ENCODE measurements at regions not wholly inside any gene's neighbourhood (a gene's known extent, or its start where the extent isn't known, plus 50 kb on each side); places are given as distances from the start of the nearest gene placed in this dataset.

GRCh38 chrX:65873385-65873784 lies 166.5 kb downstream of the VSIG4 start:
- BruUV-seq (replicated peaks): no TSS peak
- dilution Hi-C loops (cut with MboI; ENCODE audit: extremely low pct_ligation_motif_present, low sequenced_read_pairs) (no loop called here), intact Hi-C loops (cut with micrococcal nuclease) (no loop called here)
- CTCF ChIA-PET: no interaction called here
- Histone ChIP-seq H2AFZ (ENCODE audit: low read depth, low read length) (no peak overlapping the region), H3K4me1 (ENCODE audit: control insufficient read depth, extremely low read depth, insufficient read depth, low read length) (no peaks in the 10 kb centered on the region), H3K79me2 (ENCODE audit: control insufficient read depth, insufficient read depth, low read length) (no peaks in the 10 kb centered on the region), H3K4me3 (replicated peaks in 1 of 3; ENCODE audit: insufficient read depth in 1 of 3, low read depth in 1 of 3, low read length in 3 of 3) (no peak overlapping the region), H3K36me3 (ENCODE audit: control insufficient read depth in 2 of 2, extremely low read depth in 1 of 2, insufficient read depth in 2 of 2, low read length in 2 of 2) (no peaks in the 10 kb centered on the region), H3K9ac (replicated peaks; ENCODE audit: extremely low read depth, insufficient read depth, low read length) (no peak overlapping the region), H3K27ac (ENCODE audit: insufficient read depth, low read depth, low read length) (no peak overlapping the region), H3K9me1 (replicated peaks; ENCODE audit: control insufficient read depth, extremely low read depth, insufficient read depth, low read length) (no peaks in the 10 kb centered on the region), H3K27me3 (ENCODE audit: control insufficient read depth in 2 of 2, insufficient read depth in 2 of 2, low read length in 2 of 2) (no peaks in the 10 kb centered on the region), H4K20me1 (replicated peaks; ENCODE audit: control insufficient read depth, extremely low read depth, insufficient read depth, low read length) (no peaks in the 10 kb centered on the region), H3K4me2 (ENCODE audit: insufficient read depth, low read length) (no peak overlapping the region), H3K9me3 (replicated peaks; ENCODE audit: control insufficient read depth, insufficient read depth, low read length) (no peaks in the 10 kb centered on the region)
- FAIRE-seq (no peak), DNase-seq (ENCODE audit: low read depth, low spot score) (no peak)
- no peak for TF ChIP-seq MAX (IDR thresholded peaks at IDR 0.05; ENCODE audit: insufficient read depth, insufficient read length)
- no peak for TF ChIP-seq EZH2 (IDR thresholded peaks at IDR 0.05; ENCODE audit: borderline replicate concordance, low read depth, low read length, severe bottlenecking)
- TF ChIP-seq GATA2 (IDR thresholded peaks at IDR 0.05; ENCODE audit: insufficient read depth, insufficient read length, low read depth, low read length): no peak
- TF ChIP-seq CTCF (IDR thresholded peaks at IDR 0.05; ENCODE audit: extremely low read depth in 1 of 2, insufficient read depth in 1 of 2, low read depth in 1 of 2, low read length in 2 of 2): no peak
- no peak for TF ChIP-seq POLR2AphosphoS5 (IDR thresholded peaks at IDR 0.05; ENCODE audit: insufficient read depth, low read depth, low read length)
- no peak for TF ChIP-seq MYC (IDR thresholded peaks at IDR 0.05; ENCODE audit: low read depth, low read length)
- TF ChIP-seq FOS (IDR thresholded peaks at IDR 0.05; ENCODE audit: borderline replicate concordance, insufficient read depth, low read length): no peak
- TF ChIP-seq POLR2A (IDR thresholded peaks at IDR 0.05; ENCODE audit: low read depth, low read length): no peak
- no peak for TF ChIP-seq JUN (IDR thresholded peaks at IDR 0.05; ENCODE audit: borderline replicate concordance, insufficient read depth, insufficient read length, low read depth)
- POLR2A ChIA-PET: no interaction called here
